ENCODE measurements at regions not wholly inside any gene's neighbourhood (a gene's known extent, or its start where the extent isn't known, plus 50 kb on each side); places are given as distances from the start of the nearest gene placed in this dataset.

GRCh38 chr5:42268630-42269029 is 154.6 kb upstream of the GHR start:
- Mint-ChIP-seq H3K4me3 (no peak overlapping the region), H3K27ac (no peak overlapping the region), H3K36me3 (ENCODE audit: low read depth) (no peaks in the 10 kb centered on the region), H3K27me3 (ENCODE audit: insufficient read depth) (no peaks in the 10 kb centered on the region), H3K9me3 (peaks cover 17% of the 10 kb centered on the region), H3K4me1 (ENCODE audit: low read depth) (no peaks in the 10 kb centered on the region)
- TF ChIP-seq CTCF (IDR thresholded peaks at IDR 0.05) = no peak
- no peak for DNase-seq

GRCh38 chr5:42270771-42271170 is 152.5 kb upstream of the GHR start:
- DNase-seq = no peak
- TF ChIP-seq CTCF (IDR thresholded peaks at IDR 0.05) = no peak
- no peaks in the 10 kb centered on the region for H3K36me3 Mint-ChIP-seq (ENCODE audit: low read depth)
- H3K9me3 Mint-ChIP-seq = peaks cover 20% of the 10 kb centered on the region
- no peak overlapping the region for H3K4me3 Mint-ChIP-seq
- no peaks in the 10 kb centered on the region for H3K4me1 Mint-ChIP-seq (ENCODE audit: low read depth)
- no peak overlapping the region for H3K27ac Mint-ChIP-seq
- no peaks in the 10 kb centered on the region for H3K27me3 Mint-ChIP-seq (ENCODE audit: insufficient read depth)

- no peak for DNase-seq
- no peaks in the 10 kb centered on the region for H3K27me3 Mint-ChIP-seq (ENCODE audit: insufficient read depth)
- no peak overlapping the region for H3K4me3 Mint-ChIP-seq
- H3K9me3 Mint-ChIP-seq = peaks cover 35% of the 10 kb centered on the region
- H3K27ac Mint-ChIP-seq = no peak overlapping the region
- no peaks in the 10 kb centered on the region for H3K4me1 Mint-ChIP-seq (ENCODE audit: low read depth)
- no peaks in the 10 kb centered on the region for H3K36me3 Mint-ChIP-seq (ENCODE audit: low read depth)
- TF ChIP-seq CTCF (IDR thresholded peaks at IDR 0.05) = no peak
Measured at GRCh38 chr5:42274913-42275312, 148.3 kb upstream of the GHR start.

GRCh38 chr5:42277293-42277692 is 145.9 kb upstream of the GHR start:
- TF ChIP-seq CTCF (IDR thresholded peaks at IDR 0.05) = no peak
- H3K27ac Mint-ChIP-seq = no peak overlapping the region
- no peaks in the 10 kb centered on the region for H3K27me3 Mint-ChIP-seq (ENCODE audit: insufficient read depth)
- peaks cover 41% of the 10 kb centered on the region for H3K9me3 Mint-ChIP-seq
- no peak overlapping the region for H3K4me3 Mint-ChIP-seq
- H3K36me3 Mint-ChIP-seq (ENCODE audit: low read depth) = no peaks in the 10 kb centered on the region
- no peaks in the 10 kb centered on the region for H3K4me1 Mint-ChIP-seq (ENCODE audit: low read depth)
- no peak for DNase-seq

- no peak overlapping the region for H3K27ac Mint-ChIP-seq
- no peaks in the 10 kb centered on the region for H3K4me1 Mint-ChIP-seq (ENCODE audit: low read depth)
- peaks cover 42% of the 10 kb centered on the region for H3K9me3 Mint-ChIP-seq
- no peaks in the 10 kb centered on the region for H3K27me3 Mint-ChIP-seq (ENCODE audit: insufficient read depth)
- no peaks in the 10 kb centered on the region for H3K36me3 Mint-ChIP-seq (ENCODE audit: low read depth)
- no peak for DNase-seq
- no peak for TF ChIP-seq CTCF (IDR thresholded peaks at IDR 0.05)
- no peak overlapping the region for H3K4me3 Mint-ChIP-seq
Measured at GRCh38 chr5:42284584-42284983, 138.7 kb upstream of the GHR start.

- Mint-ChIP-seq H3K36me3 (ENCODE audit: low read depth) (no peaks in the 10 kb centered on the region), H3K4me1 (ENCODE audit: low read depth) (no peaks in the 10 kb centered on the region), H3K4me3 (no peak overlapping the region), H3K27me3 (ENCODE audit: insufficient read depth) (no peaks in the 10 kb centered on the region), H3K9me3 (peaks cover 47% of the 10 kb centered on the region), H3K27ac (no peak overlapping the region)
- no peak for DNase-seq
- no peak for TF ChIP-seq CTCF (IDR thresholded peaks at IDR 0.05)
Measured at GRCh38 chr5:42285230-42285629, 138.0 kb upstream of the GHR start.
